PC-9 (cell line): ENCODE measurements at regions not wholly inside any gene's neighbourhood (a gene's known extent, or its start where the extent isn't known, plus 50 kb on each side); places are given as distances from the start of the nearest gene placed in this dataset.

Experiments
- CTCF ChIP-seq: fragments of 200-600 bp; sonication (generic); conservative IDR thresholded peaks from 2 replicates; pipeline ENCODE4 v1.6.1; 2017; ENCODE audit warnings: mixed run types, antibody characterized with exemption, mild to moderate bottlenecking, moderate library complexity
- EZH2 ChIP-seq: fragments of 200-600 bp; sonication (generic); IDR thresholded peaks from 2 replicates; pipeline ENCODE4 v1.8.0; 2017; ENCODE audit warnings: antibody characterized with exemption, low read depth

- TF ChIP-seq CTCF (no peak), EZH2 (no peak)
Observed at GRCh38 chr7:47649919-47650318, 68.0 kb upstream of the TNS3 start.
